HUES64 (cell line): ENCODE measurements at regions not wholly inside any gene's neighbourhood (a gene's known extent, or its start where the extent isn't known, plus 50 kb on each side); places are given as distances from the start of the nearest gene placed in this dataset.
"Not testable (repeated sequence)": the region's sequence is repeated elsewhere in the genome, so short reads cannot be mapped to it uniquely, and the experiment has no call there.

Experiments
- H3K27ac ChIP-seq: 2 replicates; pipeline ENCODE4 v1.7.0; 2013; ENCODE audit warnings: low read depth, low read length, inconsistent platforms
- H3K27me3 ChIP-seq: 2 replicates; pipeline ENCODE4 v1.6.1; 2013; ENCODE audit warnings: mild to moderate bottlenecking, low read length; ENCODE audit not compliant: insufficient read depth
- H3K36me3 ChIP-seq: 2 replicates; pipeline ENCODE4 v1.6.1; 2013; ENCODE audit warnings: mild to moderate bottlenecking, low read length; ENCODE audit not compliant: insufficient read depth
- H3K4me1 ChIP-seq: 2 replicates; pipeline ENCODE4 v1.6.1; 2013; ENCODE audit warnings: mild to moderate bottlenecking, low read length, moderate library complexity; ENCODE audit not compliant: insufficient read depth
- H3K4me3 ChIP-seq: 2 replicates; pipeline ENCODE4 v1.5.1; 2013; ENCODE audit warnings: mild to moderate bottlenecking, low read length, moderate library complexity
- H3K9ac ChIP-seq: 2 replicates; pipeline ENCODE4 v1.6.1; 2013; ENCODE audit warnings: mild to moderate bottlenecking, low read depth, low read length
- H3K9me3 ChIP-seq: 2 replicates; pipeline ENCODE4 v1.6.1; 2013; ENCODE audit warnings: low read depth, low read length; ENCODE audit not compliant: insufficient read depth
- WGBS: fragments of 150-250, 120-280 bp; methylation state at CpG from one replicate; pipeline ENCODE4 v1.1.7; 2013; ENCODE audit warnings: missing lambda C conversion rate; 5-methylcytosine and 5-hydroxymethylcytosine counted together

DNA sequence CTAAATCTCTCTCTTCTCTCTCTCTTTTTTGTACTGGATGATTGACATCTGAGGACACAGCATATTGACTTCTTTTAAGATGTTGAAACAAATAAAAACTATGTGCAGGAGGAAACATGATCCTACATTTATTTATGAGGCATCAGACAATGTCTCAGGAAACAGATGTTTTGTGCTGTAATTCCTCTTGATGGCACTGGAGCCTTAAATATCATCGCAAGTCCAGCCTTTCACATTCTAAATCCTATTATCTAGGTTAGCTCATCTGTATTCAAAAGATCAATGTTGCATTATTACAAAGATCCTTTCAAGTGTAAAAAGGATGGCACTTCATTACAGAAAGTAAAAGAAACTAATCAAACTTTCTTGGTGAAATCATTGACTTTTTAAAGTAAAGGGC, 63.9 kb downstream of the MAT2B start:
- H3K4me3 ChIP-seq: no peak overlapping the region
- no peaks in the 10 kb centered on the region for H3K9me3 ChIP-seq
- H3K9ac ChIP-seq: no peak overlapping the region
- WGBS: 92% methylated on average over 1 of the region's 1 CpG
- H3K27ac ChIP-seq: no peak overlapping the region
- H3K4me1 ChIP-seq: peaks cover 32% of the 10 kb centered on the region
- H3K27me3 ChIP-seq: peaks cover 37% of the 10 kb centered on the region
- H3K36me3 ChIP-seq: no peaks in the 10 kb centered on the region

DNA sequence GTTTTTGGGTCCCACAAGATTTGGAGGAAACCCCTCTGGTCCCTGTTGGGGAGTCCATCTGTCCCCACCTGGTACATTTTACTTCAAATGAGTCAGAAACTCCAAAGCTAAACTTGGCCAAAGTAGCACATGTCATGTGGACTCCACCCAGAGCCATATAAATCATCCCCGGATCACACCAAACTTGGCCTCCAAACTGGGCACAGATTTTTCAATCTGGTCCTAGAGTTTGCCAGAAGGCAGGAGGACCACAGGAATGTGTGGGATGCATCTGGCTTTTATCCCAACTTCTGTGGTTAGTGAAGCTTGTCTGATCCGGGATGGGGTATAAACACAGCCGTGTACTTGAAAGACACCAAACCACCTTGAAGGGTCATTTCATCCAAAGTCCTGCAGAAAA, 66.3 kb downstream of the MAT2B start:
- Histone ChIP-seq H3K4me1 (peaks cover 14% of the 10 kb centered on the region; the same call in 1 of the 2 replicates), H3K4me3 (no peak overlapping the region), H3K27me3 (peaks cover 17% of the 10 kb centered on the region), H3K27ac (no peak overlapping the region), H3K36me3 (no peaks in the 10 kb centered on the region), H3K9me3 (no peaks in the 10 kb centered on the region), H3K9ac (no peak overlapping the region)
- 97% methylated on average over 3 of the region's 3 CpGs for WGBS

DNA sequence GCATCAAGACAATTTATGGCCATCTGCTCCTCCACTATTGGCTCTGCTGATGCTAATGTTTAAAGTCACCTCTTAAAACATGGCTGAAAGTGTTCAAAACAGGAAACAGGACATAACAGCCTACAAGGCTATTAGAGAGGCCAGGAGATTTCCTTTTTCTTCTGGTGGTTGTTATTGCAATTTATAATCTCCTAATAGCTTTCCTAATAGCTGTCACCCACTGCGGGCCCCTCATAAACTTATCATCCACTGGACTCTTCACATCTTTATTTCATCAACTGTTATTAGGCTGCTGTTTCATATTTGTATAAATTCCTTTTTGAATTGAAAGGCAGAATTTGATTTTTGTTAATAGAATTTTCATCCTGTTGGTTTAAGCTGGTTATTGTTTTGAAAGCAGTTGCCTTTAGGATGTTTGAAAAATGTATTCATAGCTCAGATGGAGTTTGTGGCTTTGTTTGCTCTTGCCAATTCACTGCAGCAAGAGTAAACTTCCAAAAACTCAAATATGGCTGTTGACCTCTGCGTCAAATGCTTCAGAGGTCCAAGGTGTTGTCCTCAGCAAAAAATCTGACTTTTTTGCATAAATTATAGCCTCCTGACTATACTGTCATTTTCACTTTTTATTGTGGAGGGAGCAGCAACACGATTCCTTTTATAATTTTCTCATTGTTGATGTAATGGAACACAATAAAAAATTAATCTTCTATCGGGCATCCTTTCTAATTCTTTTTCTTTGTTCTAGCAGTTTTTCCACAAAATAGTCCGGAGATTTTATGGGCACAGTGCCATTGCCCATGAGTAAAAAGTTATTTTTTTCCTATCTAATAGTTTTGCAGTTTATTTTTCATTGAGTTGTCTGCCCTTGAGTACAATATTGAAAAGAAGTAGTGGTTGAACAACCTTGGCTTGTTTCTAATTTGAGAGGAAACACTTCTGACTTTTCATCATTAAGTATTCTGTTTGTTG, 69.3 kb downstream of the MAT2B start:
- 96% methylated on average over 2 of the region's 5 CpGs for WGBS
- Histone ChIP-seq H3K4me3 (no peak overlapping the region), H3K4me1 (no peaks in the 10 kb centered on the region), H3K9ac (no peak overlapping the region), H3K27ac (no peak overlapping the region), H3K27me3 (no peaks in the 10 kb centered on the region), H3K36me3 (no peaks in the 10 kb centered on the region), H3K9me3 (no peaks in the 10 kb centered on the region)

DNA sequence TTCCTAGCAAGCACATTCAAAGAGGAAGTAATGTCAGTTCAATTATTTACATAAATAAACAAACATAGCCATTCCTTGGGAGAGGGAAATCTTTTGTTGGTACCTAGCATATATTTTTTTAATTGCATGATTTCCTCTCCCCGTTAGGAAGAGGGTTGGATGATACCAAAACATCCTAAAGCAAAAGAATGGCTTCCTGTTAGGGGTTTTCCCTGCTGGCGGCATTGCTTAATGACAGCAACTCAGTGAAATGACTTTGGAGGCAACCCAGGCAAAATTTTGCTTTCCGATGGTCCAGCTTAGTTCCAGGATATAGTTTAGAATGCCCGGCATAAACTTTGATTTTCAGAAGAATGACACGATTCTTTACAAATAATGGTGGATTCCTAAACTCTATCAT, 73.2 kb downstream of the MAT2B start:
- Histone ChIP-seq H3K9ac (no peak overlapping the region), H3K9me3 (no peaks in the 10 kb centered on the region), H3K27ac (no peak overlapping the region), H3K4me1 (no peaks in the 10 kb centered on the region), H3K4me3 (no peak overlapping the region), H3K27me3 (no peaks in the 10 kb centered on the region), H3K36me3 (no peaks in the 10 kb centered on the region)
- WGBS: 89% methylated on average over 5 of the region's 5 CpGs

DNA sequence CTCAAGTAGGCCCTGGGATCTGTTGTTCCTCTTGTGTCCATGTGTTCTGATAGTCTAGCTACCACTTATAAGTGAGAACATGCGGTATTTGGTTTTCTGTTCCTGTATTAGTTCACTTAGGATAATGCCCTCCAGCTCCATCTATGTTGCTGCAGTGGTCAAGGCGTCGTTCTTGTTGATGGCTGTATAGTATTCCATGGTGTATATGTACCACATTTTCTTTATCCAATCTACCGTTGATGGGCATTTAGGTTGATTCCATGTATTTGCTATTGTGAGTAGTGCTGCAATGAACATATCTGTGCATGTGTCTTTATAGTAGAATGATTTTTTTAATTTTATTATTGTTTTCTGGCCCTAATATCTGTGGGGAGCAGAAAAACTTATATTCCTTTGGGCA, 74.3 kb downstream of the MAT2B start:
- 88% methylated on average over 4 of the region's 4 CpGs for WGBS
- Histone ChIP-seq H3K9ac (no peak overlapping the region), H3K36me3 (no peaks in the 10 kb centered on the region), H3K27me3 (no peaks in the 10 kb centered on the region), H3K9me3 (peaks cover 3% of the 10 kb centered on the region; the same call in 1 of the 2 replicates), H3K4me1 (no peaks in the 10 kb centered on the region), H3K4me3 (no peak overlapping the region), H3K27ac (no peak overlapping the region)

DNA sequence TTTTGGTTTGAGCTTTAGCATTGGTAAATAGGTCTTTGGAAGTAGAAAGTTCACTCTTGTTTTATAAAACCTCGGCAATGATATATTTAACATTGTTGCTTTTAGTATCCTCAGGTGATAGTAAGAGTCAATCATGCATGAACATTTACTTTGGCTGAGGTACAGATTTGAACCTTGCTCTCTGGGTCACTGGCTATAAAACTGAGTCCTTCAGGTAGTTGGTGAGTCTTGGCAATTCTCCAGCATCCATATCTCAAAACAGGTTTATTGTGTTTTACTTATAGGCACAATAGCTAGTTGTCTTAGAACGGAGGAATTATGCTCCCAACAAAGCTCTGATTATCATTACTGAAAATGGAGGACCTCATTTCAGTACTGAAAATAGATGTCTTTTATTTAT, 75.1 kb downstream of the MAT2B start:
- Histone ChIP-seq H3K27ac (no peak overlapping the region), H3K9ac (no peak overlapping the region), H3K27me3 (no peaks in the 10 kb centered on the region), H3K4me3 (no peak overlapping the region), H3K4me1 (no peaks in the 10 kb centered on the region), H3K36me3 (no peaks in the 10 kb centered on the region), H3K9me3 (peaks cover 3% of the 10 kb centered on the region; the same call in 1 of the 2 replicates)
- WGBS: 97% methylated on average over 2 of the region's 2 CpGs

DNA sequence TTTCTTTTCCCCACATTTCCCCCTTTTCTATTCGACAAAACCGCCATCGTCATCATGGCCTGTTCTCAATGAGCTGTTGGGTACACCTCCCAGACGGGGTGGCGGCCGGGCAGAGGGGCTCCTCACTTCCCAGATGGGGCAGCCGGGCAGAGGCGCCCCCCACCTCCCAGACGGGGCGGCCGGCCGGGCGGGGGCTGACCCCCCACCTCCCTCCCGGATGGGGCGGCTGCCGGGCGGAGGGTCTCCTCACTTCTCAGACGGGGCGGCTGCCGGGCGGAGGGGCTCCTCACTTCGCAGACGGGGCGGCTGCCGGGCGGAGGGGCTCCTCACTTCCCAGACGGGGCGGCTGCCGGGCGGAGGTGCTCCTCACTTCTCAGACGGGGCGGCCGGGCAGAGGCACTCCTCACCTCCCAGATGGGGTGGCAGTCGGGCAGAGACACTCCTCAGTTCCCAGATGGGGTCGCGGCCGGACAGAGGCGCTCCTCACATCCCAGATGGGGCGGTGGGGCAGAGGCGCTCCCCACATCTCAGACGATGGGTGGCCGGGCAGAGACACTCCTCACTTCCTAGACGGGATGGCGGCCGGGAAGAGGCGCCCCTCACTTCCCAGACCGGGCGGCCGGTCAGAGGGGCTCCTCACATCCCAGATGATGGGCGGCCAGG, 78.2 kb downstream of the MAT2B start:
- not testable (repeated sequence) for H3K9me3 ChIP-seq, H3K4me1 ChIP-seq, H3K4me3 ChIP-seq, H3K9ac ChIP-seq, H3K27ac ChIP-seq, H3K36me3 ChIP-seq, H3K27me3 ChIP-seq
- 97% methylated on average over 50 of the region's 50 CpGs for WGBS

DNA sequence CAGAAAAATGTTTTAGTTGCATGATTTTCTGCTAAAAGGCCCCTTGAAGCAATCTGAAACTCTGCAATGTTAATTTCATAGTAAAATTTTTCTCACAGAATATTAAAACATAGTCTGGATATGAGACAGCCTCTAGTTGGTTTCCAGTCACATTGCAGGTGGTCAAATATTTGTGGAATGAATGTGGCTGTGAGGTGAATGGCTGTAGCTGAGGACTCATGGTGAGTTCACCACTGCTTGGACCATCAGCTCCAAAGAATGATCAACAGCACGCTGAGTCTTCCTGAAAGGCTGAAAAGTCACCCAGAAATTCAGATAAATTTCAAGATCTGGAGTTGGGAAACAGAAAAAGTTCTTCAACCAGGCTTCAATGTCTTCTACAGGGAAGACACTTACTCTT, 79.8 kb downstream of the MAT2B start:
- Histone ChIP-seq H3K36me3 (no peaks in the 10 kb centered on the region), H3K4me1 (no peaks in the 10 kb centered on the region), H3K4me3 (no peak overlapping the region), H3K27me3 (no peaks in the 10 kb centered on the region), H3K27ac (no peak overlapping the region), H3K9me3 (peaks cover 3% of the 10 kb centered on the region; the same call in 1 of the 2 replicates), H3K9ac (no peak overlapping the region)
- WGBS: 94% methylated on average over 1 of the region's 1 CpG

DNA sequence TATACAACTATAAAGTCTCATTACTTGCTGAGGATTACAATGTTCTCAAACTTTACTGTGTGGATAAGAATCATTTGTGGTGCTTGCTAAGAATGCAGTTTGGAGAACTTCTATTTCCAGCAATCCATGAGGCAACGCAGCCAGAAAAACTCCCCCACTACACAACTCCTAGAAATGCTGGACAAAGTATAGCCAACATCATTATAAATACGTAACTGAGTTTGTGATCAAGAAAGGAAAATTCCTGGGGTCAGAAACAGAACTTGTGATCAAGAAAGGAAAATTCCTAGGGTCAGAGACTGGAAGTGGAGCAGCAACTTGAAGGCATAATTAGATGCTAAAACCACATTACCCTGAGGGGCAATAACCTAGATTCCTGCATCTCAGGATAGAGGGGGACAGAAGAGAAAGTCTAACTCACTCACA, 81.1 kb downstream of the MAT2B start:
- H3K4me3 ChIP-seq: no peak overlapping the region
- H3K4me1 ChIP-seq: no peaks in the 10 kb centered on the region
- peaks cover 3% of the 10 kb centered on the region; the same call in 1 of the 2 replicates for H3K9me3 ChIP-seq
- H3K36me3 ChIP-seq: no peaks in the 10 kb centered on the region
- 100% methylated on average over 2 of the region's 2 CpGs for WGBS
- no peak overlapping the region for H3K27ac ChIP-seq
- no peaks in the 10 kb centered on the region for H3K27me3 ChIP-seq
- H3K9ac ChIP-seq: no peak overlapping the region

DNA sequence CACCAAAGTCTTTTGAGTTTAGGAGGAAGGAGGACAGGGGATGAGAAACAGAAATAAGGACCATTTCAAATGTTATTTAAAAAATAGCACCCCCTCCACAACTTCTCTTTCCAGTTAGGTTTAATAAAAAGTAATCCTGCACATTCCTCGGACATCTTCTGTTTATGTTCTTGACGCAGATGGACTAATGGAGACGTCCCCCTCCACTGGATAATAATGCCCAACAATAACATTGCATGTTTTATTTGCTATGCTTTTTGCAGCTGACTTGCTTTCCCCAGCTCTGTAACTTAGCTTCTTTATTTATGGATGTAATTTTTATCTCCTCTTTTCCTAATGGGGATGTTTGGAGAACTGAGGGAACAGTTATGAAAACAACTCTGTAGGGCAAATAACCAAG, 89.5 kb downstream of the MAT2B start:
- WGBS: 94% methylated on average over 3 of the region's 3 CpGs
- Histone ChIP-seq H3K27ac (no peak overlapping the region), H3K36me3 (no peaks in the 10 kb centered on the region), H3K27me3 (no peaks in the 10 kb centered on the region), H3K4me3 (no peak overlapping the region), H3K4me1 (no peaks in the 10 kb centered on the region), H3K9ac (no peak overlapping the region), H3K9me3 (no peaks in the 10 kb centered on the region)

DNA sequence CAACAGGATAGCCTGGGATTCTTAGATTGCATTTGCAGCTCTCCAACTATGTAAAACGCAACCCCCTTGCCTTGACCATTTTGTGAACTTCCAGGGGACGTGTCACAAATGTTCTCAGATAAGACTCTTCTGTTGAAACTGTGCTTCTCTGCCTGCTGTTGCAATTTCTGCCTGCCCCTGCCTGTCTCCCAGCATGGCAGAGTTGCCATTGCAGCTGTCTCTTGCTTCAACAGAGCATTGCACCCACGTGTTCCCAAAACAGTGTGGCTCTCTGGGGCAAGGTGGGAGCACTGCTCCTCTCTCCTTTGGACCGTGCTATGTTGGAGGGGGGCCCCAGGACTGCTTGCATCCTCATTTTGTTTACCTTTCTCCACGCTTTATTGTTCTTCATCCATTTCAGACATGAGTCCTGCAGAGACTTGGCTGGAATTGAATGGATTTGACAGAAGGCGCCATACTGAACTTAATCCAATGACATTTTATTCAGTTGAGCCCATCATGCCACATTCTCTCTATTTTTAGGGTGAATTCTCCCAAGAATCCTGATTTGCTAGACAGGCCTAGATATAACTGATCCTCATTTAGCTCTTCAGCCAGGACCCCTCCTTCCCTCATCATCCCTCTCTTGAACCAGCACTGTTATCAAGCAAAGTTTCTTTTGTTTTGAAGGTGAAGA, 90.7 kb downstream of the MAT2B start:
- no peak overlapping the region for H3K9ac ChIP-seq
- WGBS: 90% methylated on average over 6 of the region's 6 CpGs
- no peak overlapping the region for H3K27ac ChIP-seq
- H3K4me3 ChIP-seq: no peak overlapping the region
- H3K4me1 ChIP-seq: no peaks in the 10 kb centered on the region
- H3K9me3 ChIP-seq: no peaks in the 10 kb centered on the region
- H3K27me3 ChIP-seq: no peaks in the 10 kb centered on the region
- no peaks in the 10 kb centered on the region for H3K36me3 ChIP-seq
